ENCODE measurements at regions not wholly inside any gene's neighbourhood (a gene's known extent, or its start where the extent isn't known, plus 50 kb on each side); places are given as distances from the start of the nearest gene placed in this dataset.

DNA sequence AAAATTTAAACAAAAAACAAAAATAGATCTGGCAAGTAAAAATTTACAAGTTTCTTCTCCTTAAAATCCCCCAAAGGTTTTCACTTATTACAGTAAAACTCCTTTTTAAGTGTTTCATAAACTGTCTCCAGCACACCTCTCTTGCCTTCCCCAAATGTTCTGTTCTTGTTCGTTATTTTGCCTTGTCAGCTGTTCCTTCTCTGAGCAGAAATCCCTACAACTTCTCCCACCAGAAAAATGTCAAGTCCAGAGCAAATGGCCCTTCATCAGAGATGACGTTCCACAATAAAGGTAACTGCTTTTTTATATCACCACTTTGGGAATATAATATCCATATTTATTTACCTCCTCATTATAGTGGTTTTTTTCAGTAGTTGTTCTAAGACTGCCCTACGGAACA, 432.1 kb downstream of the ADAM29 start:
- TF ChIP-seq POLR2A (IDR thresholded peaks at IDR 0.05; ENCODE audit: low read length) (no peak), GATA1 (IDR thresholded peaks at IDR 0.05; ENCODE audit: low read depth, low read length) (no peak)

Data from erythroblast (primary cell).